B cell (primary cell): ENCODE measurements at regions not wholly inside any gene's neighbourhood (a gene's known extent, or its start where the extent isn't known, plus 50 kb on each side); places are given as distances from the start of the nearest gene placed in this dataset.

Experiments used
- EZH2 ChIP-seq: IDR thresholded peaks from 2 replicates; pipeline ENCODE4 v1.6.1; 2012; ENCODE audit warnings: borderline replicate concordance, low read depth, mild to moderate bottlenecking, moderate library complexity, low read length; ENCODE audit not compliant: insufficient read depth, poor library complexity, severe bottlenecking
- TF ChIP-seq, protein P1 (sequence below): fragments of 200-600 bp; IDR thresholded peaks from one replicate; pipeline ENCODE4 v1.8.0; 2022; ENCODE audit warnings: antibody characterized with exemption, mild to moderate bottlenecking

DNA sequence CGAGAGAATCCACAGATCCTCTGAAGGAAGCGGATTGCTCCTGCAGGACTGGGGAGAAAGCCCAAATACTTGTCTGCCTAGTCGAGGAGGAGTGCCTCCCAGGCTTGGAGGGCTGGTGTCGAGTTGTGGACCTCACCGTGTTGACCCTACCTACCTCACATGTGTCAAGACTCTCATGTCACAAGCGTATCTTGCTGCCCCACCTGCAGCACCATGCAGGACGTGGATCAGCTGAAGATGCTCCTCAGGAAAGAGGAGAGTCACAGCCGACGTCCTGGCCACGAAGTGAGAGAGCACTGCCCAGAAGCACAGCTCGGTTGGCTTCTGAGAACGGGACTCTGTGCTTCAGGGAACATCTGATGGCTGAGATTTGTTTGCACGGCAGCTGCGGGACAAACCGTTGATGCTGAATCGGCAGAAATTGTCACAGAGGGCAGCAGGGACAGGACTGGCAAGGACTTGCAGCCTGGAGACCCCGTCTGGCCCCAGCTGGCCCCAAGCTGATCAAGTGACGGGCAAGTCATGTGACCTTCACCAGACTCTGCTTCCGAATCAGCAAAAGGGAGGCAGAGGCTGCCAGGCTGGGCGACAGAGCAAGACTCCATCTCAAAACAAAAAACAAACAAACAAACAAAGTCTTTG is 119.1 kb upstream of the ITGA1 start:
- TF ChIP-seq, protein P1, sequence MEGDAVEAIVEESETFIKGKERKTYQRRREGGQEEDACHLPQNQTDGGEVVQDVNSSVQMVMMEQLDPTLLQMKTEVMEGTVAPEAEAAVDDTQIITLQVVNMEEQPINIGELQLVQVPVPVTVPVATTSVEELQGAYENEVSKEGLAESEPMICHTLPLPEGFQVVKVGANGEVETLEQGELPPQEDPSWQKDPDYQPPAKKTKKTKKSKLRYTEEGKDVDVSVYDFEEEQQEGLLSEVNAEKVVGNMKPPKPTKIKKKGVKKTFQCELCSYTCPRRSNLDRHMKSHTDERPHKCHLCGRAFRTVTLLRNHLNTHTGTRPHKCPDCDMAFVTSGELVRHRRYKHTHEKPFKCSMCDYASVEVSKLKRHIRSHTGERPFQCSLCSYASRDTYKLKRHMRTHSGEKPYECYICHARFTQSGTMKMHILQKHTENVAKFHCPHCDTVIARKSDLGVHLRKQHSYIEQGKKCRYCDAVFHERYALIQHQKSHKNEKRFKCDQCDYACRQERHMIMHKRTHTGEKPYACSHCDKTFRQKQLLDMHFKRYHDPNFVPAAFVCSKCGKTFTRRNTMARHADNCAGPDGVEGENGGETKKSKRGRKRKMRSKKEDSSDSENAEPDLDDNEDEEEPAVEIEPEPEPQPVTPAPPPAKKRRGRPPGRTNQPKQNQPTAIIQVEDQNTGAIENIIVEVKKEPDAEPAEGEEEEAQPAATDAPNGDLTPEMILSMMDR, result no peak
- TF ChIP-seq EZH2, result no peak
